H7 (cell line): ENCODE measurements at regions not wholly inside any gene's neighbourhood (a gene's known extent, or its start where the extent isn't known, plus 50 kb on each side); places are given as distances from the start of the nearest gene placed in this dataset.
"Not testable (repeated sequence)": the region's sequence is repeated elsewhere in the genome, so short reads cannot be mapped to it uniquely, and the experiment has no call there.

Experiments
- DNase-seq: peaks from one replicate; pipeline ENCODE4 v3.0.0; 2012
- H3K27me3 ChIP-seq: 2 replicates; pipeline ENCODE4 v1.6.0; 2011; ENCODE audit warnings: mild to moderate bottlenecking, low read length; ENCODE audit not compliant: control insufficient read depth, insufficient read depth
- H3K36me3 ChIP-seq: replicated peaks from 2 replicates; pipeline ENCODE4 v1.5.1; 2011; ENCODE audit warnings: low read length; ENCODE audit not compliant: control insufficient read depth, insufficient read depth
- H3K4me3 ChIP-seq: 2 replicates; pipeline ENCODE4 v1.5.1; 2011; ENCODE audit warnings: low read depth, mild to moderate bottlenecking, control low read depth, low read length, moderate library complexity; ENCODE audit not compliant: insufficient read depth

- DNase-seq: no peak
- no peaks in the 10 kb centered on the region for H3K36me3 ChIP-seq
Observed at GRCh38 chr9:85334228-85334627, 407.5 kb downstream of the AGTPBP1 start.

GRCh38 chr9:85332487-85332886, 409.3 kb downstream of the AGTPBP1 start:
- no peaks in the 10 kb centered on the region for H3K27me3 ChIP-seq
- H3K36me3 ChIP-seq: no peaks in the 10 kb centered on the region
- DNase-seq: peak; percentile 84
- no peak overlapping the region for H3K4me3 ChIP-seq

More at GRCh38 chr9:85334228-85334627, 407.5 kb downstream of the AGTPBP1 start:
- H3K27me3 ChIP-seq: no peaks in the 10 kb centered on the region
- no peak overlapping the region for H3K4me3 ChIP-seq

GRCh38 chr9:85331626-85332025, 410.1 kb downstream of the AGTPBP1 start:
- Histone ChIP-seq H3K4me3 (no peak overlapping the region), H3K36me3 (no peaks in the 10 kb centered on the region), H3K27me3 (no peaks in the 10 kb centered on the region)
- DNase-seq: no peak

GRCh38 chr9:85322592-85322991, 419.2 kb downstream of the AGTPBP1 start:
- H3K36me3 ChIP-seq: no peaks in the 10 kb centered on the region
- no peak for DNase-seq
- H3K27me3 ChIP-seq: no peaks in the 10 kb centered on the region
- no peak overlapping the region for H3K4me3 ChIP-seq

- H3K27me3 ChIP-seq: no peaks in the 10 kb centered on the region
Observed at GRCh38 chr9:85321561-85321960, 420.2 kb downstream of the AGTPBP1 start.

GRCh38 chr9:85319936-85320656, 421.7 kb downstream of the AGTPBP1 start:
- Histone ChIP-seq H3K36me3 (no peaks in the 10 kb centered on the region), H3K4me3 (no peak overlapping the region), H3K27me3 (no peaks in the 10 kb centered on the region)
- DNase-seq: no peak

More at GRCh38 chr9:85321561-85321960, 420.2 kb downstream of the AGTPBP1 start:
- Histone ChIP-seq H3K36me3 (no peaks in the 10 kb centered on the region), H3K4me3 (no peak overlapping the region)
- DNase-seq: no peak

GRCh38 chr9:85315535-85315934, 426.2 kb downstream of the AGTPBP1 start:
- not testable (repeated sequence) for DNase-seq, H3K36me3 ChIP-seq, H3K4me3 ChIP-seq, H3K27me3 ChIP-seq

GRCh38 chr9:85310573-85310972, 431.2 kb downstream of the AGTPBP1 start:
- no peak for DNase-seq
- Histone ChIP-seq H3K4me3 (no peak overlapping the region), H3K27me3 (no peaks in the 10 kb centered on the region), H3K36me3 (no peaks in the 10 kb centered on the region)

GRCh38 chr9:85303757-85304134, 438.0 kb downstream of the AGTPBP1 start:
- no peak overlapping the region for H3K4me3 ChIP-seq
- DNase-seq: no peak
- H3K36me3 ChIP-seq: no peaks in the 10 kb centered on the region
- H3K27me3 ChIP-seq: no peaks in the 10 kb centered on the region

- no peaks in the 10 kb centered on the region for H3K36me3 ChIP-seq
- no peaks in the 10 kb centered on the region for H3K27me3 ChIP-seq
- no peak overlapping the region for H3K4me3 ChIP-seq
- no peak for DNase-seq
Observed at GRCh38 chr9:85302938-85303756, 438.6 kb downstream of the AGTPBP1 start.

GRCh38 chr9:85298499-85298898, 443.3 kb downstream of the AGTPBP1 start:
- Histone ChIP-seq H3K36me3 (no peaks in the 10 kb centered on the region), H3K4me3 (no peak overlapping the region), H3K27me3 (no peaks in the 10 kb centered on the region)
- DNase-seq: no peak

- DNase-seq, H3K4me3 ChIP-seq, H3K27me3 ChIP-seq, H3K36me3 ChIP-seq: not testable (repeated sequence)
Observed at GRCh38 chr9:85295244-85295643, 446.5 kb downstream of the AGTPBP1 start.

GRCh38 chr9:85292261-85292660, 449.5 kb downstream of the AGTPBP1 start:
- no peaks in the 10 kb centered on the region for H3K27me3 ChIP-seq
- H3K36me3 ChIP-seq: no peaks in the 10 kb centered on the region
- DNase-seq: peak; percentile 39
- no peak overlapping the region for H3K4me3 ChIP-seq

- H3K4me3 ChIP-seq: no peak overlapping the region
- no peak for DNase-seq
- no peaks in the 10 kb centered on the region for H3K27me3 ChIP-seq
- no peaks in the 10 kb centered on the region for H3K36me3 ChIP-seq
Observed at GRCh38 chr9:85291266-85291665, 450.5 kb downstream of the AGTPBP1 start.

- no peak overlapping the region for H3K4me3 ChIP-seq
- H3K27me3 ChIP-seq: no peaks in the 10 kb centered on the region; the same call in 1 of the 2 replicates
- no peaks in the 10 kb centered on the region for H3K36me3 ChIP-seq
- DNase-seq: no peak
Observed at GRCh38 chr9:85290019-85290418, 451.7 kb downstream of the AGTPBP1 start.
